Right renal cortex interstitium (tissue), 3 donors: ENCODE measurements at regions not wholly inside any gene's neighbourhood (a gene's known extent, or its start where the extent isn't known, plus 50 kb on each side); places are given as distances from the start of the nearest gene placed in this dataset.

Experiments
- DNase-seq, 3 donors: peaks; one replicate each; pipeline ENCODE4 v3.0.0-alpha.2; 2013; ENCODE audit warnings: low read depth in 3 of 3, low spot score in 2 of 3

DNA sequence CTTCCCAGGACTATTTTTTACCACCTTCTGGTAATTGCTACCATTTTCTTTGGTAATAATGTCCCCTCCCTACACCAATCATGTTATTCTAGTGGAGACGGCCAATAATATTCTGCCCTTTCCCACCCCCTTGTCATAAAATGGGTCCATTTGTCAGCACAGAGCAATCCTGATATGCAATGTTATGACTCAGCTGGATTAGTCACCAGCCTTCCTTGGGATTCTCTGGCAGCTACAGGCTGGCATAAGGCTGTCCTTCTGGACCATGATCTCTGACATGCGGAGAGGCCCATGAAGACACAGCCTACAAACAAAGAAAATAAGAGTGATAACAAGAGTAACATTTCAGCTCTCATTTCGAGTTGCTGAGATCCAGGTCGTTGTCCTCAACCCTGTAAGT, 222.0 kb upstream of the CPNE8 start:
- DNase-seq = no peak

DNA sequence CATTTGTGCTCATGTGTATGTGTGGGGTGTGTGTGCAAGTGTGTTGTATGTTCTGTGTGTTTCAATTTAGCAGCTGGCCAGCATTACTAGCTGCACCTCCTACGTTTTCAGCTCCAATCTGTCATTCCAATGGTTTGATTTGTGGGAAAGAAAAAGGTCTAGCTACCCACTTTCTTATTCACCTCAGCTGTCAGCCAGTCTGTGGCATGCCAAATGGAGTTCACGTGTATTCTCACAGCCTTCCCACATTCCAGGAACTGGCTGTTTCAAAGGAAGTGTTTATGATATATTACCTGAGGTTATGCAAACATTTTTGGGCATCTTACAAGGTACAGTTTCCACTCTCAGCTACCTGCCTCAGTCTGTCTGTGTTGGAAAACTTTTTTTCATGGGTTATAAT, 220.2 kb upstream of the CPNE8 start:
- DNase-seq = no peak

DNA sequence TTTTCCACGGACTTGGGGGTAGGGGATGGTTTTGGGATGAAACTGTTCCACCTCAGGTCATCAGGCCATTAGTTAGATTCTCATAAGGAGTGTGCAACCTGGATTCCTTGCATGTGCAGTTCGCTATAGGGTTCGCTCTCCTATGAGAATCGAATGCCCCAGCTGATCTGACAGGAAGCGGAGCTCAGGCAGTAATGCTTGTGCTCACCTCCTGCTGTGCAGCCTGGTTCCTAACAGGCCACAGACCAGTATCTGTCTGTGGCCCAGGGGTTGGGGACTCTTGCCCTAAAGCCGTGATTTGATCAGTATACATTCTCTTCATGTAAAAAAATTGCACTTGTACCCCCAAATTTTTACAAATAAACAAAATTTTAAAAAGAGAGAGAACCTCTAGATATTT, 219.4 kb upstream of the CPNE8 start:
- no peak for DNase-seq

DNA sequence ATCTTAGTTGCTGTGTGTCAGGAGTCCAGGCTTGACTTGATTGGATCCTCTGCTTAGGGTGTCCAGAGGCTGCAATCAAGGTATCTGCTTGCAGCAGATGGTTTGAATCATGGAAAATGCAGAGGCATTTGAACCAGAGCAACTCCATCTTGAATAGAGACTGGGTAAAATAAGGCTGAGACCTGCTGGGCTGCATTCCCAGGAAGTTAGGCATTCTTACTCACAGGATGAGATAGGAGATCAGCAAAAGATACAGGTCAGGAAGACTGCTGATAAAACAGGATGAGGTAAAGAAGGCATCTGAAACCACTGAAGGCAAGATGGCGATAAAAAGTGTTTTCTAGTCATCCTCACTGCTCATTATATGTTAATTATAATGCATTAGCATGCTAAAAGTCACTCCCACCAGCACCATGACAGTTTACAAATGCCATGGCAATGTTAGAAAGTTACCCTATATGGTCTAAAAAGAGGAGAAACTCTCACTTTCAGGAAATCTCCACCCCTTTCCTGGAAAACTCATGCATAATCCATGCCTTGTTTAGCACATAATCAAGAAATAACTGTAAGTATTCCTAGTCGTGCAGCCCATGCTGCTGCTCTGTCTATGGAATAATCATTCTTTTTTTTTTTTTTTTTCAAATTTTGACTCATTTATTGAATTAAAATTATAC, 218.3 kb upstream of the CPNE8 start:
- no peak for DNase-seq

DNA sequence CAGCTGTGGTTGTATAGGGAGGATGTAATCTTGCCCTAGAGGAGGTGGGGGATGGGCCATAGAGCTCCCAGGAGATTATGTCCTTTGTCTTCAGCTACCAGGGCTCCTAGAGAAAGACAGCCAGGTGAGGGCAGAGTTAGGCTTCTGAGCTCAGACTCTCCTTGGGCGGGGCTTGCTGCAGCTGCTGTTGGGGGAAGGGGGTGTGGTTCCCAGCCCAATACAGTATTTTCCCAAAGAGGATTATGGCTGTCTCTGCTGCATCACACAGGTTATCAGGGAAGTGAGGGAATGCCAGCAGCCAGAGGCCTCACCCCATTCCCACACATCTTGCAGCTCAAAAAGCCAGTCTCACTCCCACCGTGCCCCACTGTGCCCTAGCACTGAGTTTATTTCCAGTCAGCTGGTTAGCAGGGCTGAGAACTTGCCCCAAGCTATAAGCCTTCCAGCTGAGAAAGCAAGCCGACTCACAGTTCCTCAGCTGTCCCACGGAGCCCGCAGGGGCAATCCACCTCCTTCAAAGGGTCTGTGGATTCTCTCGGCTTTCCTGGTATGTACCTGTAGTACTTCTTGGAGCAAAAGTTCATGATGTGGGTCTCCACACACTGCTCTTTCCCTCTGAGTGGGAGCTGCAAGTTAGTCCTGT, 217.3 kb upstream of the CPNE8 start:
- no peak for DNase-seq

DNA sequence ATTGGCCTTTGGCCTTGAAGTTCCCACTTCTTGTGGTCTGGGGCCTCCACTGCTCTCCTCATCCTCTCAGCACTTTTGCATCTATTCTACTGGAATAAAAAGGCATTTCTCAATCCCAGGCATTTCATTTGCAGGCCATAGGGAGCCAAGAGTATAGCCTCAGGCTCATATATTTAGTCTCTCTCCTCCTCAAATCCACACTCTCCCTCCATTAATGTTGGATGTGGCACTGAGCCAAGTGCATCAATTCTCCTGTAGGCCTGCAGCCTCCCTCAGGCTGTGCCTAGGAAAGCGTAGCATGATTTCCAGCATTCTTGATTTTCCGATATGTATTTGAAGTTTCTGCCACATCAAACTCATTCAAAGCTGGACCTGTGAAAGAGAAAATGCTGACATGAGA, 211.5 kb upstream of the CPNE8 start:
- no peak for DNase-seq

GRCh38 chr12:39112064-39112463, 206.7 kb upstream of the CPNE8 start:
- no peak for DNase-seq

DNA sequence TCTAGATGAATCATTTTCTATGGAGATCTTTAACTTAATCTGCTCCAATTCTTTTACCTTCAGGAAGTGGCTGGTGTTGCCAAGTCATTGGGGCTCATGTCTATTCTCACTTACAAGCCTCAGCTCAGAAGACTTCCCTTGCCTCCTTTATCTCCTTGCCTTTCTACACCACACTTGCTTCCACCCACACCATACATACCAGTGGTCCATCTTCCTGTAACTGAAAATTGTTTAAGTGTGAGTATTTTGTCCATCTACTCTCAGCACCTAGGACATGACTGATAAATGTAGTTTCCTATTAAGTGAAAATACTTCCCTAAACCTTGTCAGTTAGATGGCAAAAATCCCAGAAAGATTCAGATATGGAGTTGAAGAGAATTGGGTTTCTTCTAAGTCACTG, 199.7 kb upstream of the CPNE8 start:
- DNase-seq = no peak

DNA sequence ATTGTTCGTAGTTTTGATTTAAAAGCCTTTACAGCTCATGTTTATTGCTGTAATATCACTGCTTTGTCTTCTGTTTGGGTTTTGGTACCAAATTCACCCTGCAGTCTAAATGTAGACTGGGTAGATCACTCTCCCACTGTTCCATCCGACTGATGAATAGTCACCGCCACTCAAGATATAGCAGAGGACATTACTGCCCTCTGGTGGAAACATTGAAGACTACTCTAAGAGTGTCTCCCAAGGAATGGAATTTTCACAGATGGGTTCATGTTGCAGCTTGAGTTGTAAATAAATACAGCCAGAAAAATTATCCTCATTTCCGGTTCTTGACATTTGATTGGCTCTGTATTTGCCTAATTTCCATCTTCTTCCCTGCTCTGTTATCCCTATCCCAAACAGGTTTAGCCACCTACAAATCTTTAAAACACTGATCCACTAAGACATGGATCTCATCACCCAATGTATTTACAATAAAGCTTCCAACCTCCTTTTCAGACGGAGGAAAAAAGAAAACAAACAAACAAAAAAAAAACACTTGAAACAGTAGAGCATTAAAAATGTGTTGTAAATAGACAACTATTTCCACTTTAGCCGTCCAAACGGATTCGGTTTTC, 198.3 kb upstream of the CPNE8 start:
- peak; percentile 13 to 45 (median 43) for DNase-seq

GRCh38 chr12:39102474-39103209, 197.3 kb upstream of the CPNE8 start:
- DNase-seq = no peak

DNA sequence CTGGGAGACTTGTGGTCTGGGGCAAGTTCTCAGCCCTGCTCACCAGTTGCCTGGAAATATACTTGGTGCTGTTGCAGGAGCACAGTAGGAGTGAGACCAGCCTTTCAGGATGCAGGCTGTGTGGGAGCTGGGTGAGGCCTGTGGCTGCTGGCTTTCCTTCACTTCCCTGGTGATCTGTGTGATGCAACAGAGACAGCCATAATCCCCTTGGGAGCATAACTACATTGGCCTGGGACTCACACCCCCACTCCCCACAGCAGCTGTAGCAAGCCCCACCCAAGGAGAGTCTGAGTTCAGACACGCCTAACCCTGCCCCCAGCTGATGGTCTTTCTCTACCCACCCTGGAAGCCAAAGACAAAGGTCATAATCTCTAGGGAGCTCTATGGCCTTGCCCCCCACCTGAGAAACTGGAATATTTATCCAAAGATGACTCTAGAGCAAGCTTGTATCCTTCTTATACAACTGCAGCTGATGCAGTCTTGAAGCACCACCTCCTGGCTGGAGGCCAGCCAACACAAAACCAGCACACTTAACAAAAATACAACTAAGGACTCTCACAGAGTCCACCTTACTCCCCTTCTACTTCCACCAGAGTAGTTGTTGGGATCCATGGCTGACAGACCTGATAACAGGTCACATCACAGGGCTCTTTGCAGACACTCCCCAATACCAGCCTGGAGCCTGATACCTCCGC, 190.4 kb upstream of the CPNE8 start:
- DNase-seq = no peak

GRCh38 chr12:39081910-39082309, 176.5 kb upstream of the CPNE8 start:
- no peak for DNase-seq

GRCh38 chr12:39077226-39077625, 171.8 kb upstream of the CPNE8 start:
- DNase-seq = no peak

DNA sequence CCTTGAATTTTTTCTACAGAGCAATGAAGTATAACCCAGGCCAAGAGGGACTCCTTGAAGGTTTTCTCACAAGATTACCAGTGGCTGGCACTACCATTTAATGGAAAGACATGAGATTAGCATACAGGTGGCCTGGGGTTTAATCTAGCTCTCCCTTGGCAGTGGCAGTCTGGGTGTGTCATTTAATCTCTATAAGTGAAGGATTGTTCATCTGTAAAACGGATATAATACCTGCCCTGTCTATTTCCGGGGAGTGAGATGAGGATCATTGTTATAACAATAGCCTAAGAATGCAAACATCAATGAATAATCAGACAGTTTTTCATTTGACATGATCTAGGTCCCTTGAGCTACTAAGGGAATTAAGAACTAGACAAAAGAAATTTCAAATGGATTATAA, 168.7 kb upstream of the CPNE8 start:
- DNase-seq = no peak

- DNase-seq = no peak
These were observed 167.3 kb upstream of the CPNE8 start for GRCh38 chr12:39072658-39073057.

- DNase-seq = no peak
These were observed 166.2 kb upstream of the CPNE8 start for GRCh38 chr12:39071611-39072010.

DNA sequence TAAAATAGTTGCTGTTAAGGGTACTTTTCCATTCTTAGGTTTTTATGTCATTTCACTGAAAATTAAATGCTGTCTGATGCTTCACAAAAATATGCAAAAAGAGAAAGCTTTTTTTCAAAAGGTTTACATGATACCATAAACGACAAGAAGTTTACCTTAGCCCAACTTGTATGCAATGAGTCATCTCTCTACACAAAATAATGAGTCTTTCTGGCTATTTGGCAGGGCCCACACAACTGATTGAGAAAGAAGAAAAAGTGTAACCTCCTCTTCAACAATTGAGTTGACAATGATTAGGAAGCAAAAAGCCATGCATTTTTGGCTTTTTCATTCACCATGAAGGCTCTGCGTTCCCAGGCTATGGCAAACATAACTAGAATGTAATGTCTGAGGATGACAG, 165.4 kb upstream of the CPNE8 start:
- no peak for DNase-seq

DNA sequence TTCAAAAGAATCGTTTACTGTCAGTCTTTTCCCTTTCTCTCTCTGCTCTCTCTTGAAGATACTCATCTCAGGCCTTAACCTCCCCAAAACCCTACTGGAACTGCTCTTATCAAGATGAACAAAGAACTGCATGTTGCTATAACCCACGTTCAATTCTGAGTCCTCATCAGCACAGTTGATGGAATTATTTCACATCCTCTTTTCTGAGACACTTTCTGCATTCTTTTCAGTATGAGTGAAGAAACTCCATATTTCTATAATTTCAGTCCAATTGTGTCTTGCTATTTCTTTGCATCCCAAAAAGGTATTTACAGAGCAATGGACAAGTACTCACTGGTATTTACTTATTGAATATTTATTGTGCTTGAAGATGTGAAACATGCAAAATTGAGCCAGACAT, 160.1 kb upstream of the CPNE8 start:
- DNase-seq = no peak

- no peak for DNase-seq
These were observed 159.3 kb upstream of the CPNE8 start for GRCh38 chr12:39064708-39065107.

GRCh38 chr12:39062266-39062996, 157.0 kb upstream of the CPNE8 start:
- DNase-seq = no peak
